Suprapubic skin (tissue), 3 donors: ENCODE measurements at regions not wholly inside any gene's neighbourhood (a gene's known extent, or its start where the extent isn't known, plus 50 kb on each side); places are given as distances from the start of the nearest gene placed in this dataset.
"Not testable (repeated sequence)": the region's sequence is repeated elsewhere in the genome, so short reads cannot be mapped to it uniquely, and the experiment has no call there.

Experiments
- POLR2A ChIP-seq, 2 donors: fragments of 450-650 bp; IDR thresholded peaks; one replicate each; pipeline ENCODE4 v1.6.1; 2017; ENCODE audit warnings: antibody characterized with exemption in 2 of 2, mild to moderate bottlenecking in 2 of 2, moderate library complexity in 2 of 2
- TF ChIP-seq, protein P1 (sequence below), 2 donors: fragments of 200-600 bp in 1 of 2; fragments of 450-650 bp in 1 of 2; sonication (generic) in 1 of 2; IDR thresholded peaks; one replicate each; pipeline ENCODE4 v1.5.1; 2016 to 2019; ENCODE audit warnings: antibody characterized with exemption in 2 of 2, mild to moderate bottlenecking in 1 of 2, moderate library complexity in 1 of 2

DNA sequence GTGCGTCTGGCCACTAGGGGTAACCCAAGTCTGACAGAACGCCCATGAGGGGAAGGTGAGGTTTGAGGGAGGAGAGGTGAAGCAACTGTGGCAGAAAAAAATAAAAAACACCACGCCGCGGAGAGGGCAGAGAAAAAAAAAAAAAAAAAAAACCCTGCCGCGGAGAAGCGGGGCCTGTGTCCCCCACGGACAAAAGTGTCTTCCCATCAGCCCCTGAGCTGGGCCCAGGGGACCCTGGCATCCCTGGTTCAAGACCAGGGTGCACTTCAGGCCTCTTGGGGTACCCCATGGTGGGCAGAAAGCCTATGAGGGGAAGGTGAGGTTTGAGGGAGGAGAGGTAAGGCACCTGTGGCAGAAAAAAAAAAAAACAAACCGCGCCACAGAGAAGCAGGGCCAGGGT is 191.1 kb downstream of the POTEH start:
- TF ChIP-seq POLR2A (IDR thresholded peaks at IDR 0.05): not testable (repeated sequence)
- TF ChIP-seq, protein P1, sequence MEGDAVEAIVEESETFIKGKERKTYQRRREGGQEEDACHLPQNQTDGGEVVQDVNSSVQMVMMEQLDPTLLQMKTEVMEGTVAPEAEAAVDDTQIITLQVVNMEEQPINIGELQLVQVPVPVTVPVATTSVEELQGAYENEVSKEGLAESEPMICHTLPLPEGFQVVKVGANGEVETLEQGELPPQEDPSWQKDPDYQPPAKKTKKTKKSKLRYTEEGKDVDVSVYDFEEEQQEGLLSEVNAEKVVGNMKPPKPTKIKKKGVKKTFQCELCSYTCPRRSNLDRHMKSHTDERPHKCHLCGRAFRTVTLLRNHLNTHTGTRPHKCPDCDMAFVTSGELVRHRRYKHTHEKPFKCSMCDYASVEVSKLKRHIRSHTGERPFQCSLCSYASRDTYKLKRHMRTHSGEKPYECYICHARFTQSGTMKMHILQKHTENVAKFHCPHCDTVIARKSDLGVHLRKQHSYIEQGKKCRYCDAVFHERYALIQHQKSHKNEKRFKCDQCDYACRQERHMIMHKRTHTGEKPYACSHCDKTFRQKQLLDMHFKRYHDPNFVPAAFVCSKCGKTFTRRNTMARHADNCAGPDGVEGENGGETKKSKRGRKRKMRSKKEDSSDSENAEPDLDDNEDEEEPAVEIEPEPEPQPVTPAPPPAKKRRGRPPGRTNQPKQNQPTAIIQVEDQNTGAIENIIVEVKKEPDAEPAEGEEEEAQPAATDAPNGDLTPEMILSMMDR (IDR thresholded peaks at IDR 0.05): not testable (repeated sequence)
